ENCODE measurements at regions not wholly inside any gene's neighbourhood (a gene's known extent, or its start where the extent isn't known, plus 50 kb on each side); places are given as distances from the start of the nearest gene placed in this dataset.

- no peak for TF ChIP-seq EZH2 (optimal IDR thresholded peaks at IDR 0.05; ENCODE audit: low read depth, low read length)
- TF ChIP-seq CTCF (IDR thresholded peaks at IDR 0.05; ENCODE audit: low read length), result no peak
- TF ChIP-seq EZH2phosphoT487 (IDR thresholded peaks at IDR 0.05; ENCODE audit: low read length), result no peak
- Histone ChIP-seq H3K27ac (ENCODE audit: low read length) (no peak overlapping the region), H2AFZ (ENCODE audit: low read length) (no peak overlapping the region), H3K4me2 (ENCODE audit: low read depth, low read length) (no peak overlapping the region), H3K79me2 (ENCODE audit: low read length) (no peaks in the 10 kb centered on the region), H3K27me3 (replicated peaks; ENCODE audit: insufficient read depth, low read length) (no peaks in the 10 kb centered on the region), H3K4me1 (ENCODE audit: low read length) (no peaks in the 10 kb centered on the region), H3K9ac (ENCODE audit: low read length) (no peak overlapping the region), H3K9me3 (replicated peaks; ENCODE audit: insufficient read depth, low read length) (no peaks in the 10 kb centered on the region), H3K9me2 (replicated peaks; ENCODE audit: insufficient read depth, low read length) (no peaks in the 10 kb centered on the region), H3F3A (ENCODE audit: insufficient read depth, low read length) (no peaks in the 10 kb centered on the region), H3K36me3 (replicated peaks; ENCODE audit: insufficient read depth, low read length) (no peaks in the 10 kb centered on the region), H4K20me1 (ENCODE audit: insufficient read depth, low read length) (no peaks in the 10 kb centered on the region), H3K4me3 (ENCODE audit: low read length) (no peak overlapping the region)
- DNase-seq, result no peak
Observed at GRCh38 chr6:132220800-132221199, 180.5 kb downstream of the MOXD1 start.

GRCh38 chr6:132219901-132220300 is 181.4 kb downstream of the MOXD1 start:
- Histone ChIP-seq H3K27ac (ENCODE audit: low read length) (no peak overlapping the region), H3F3A (ENCODE audit: insufficient read depth, low read length) (no peaks in the 10 kb centered on the region), H3K79me2 (ENCODE audit: low read length) (no peaks in the 10 kb centered on the region), H3K4me1 (ENCODE audit: low read length) (no peaks in the 10 kb centered on the region), H3K9me3 (replicated peaks; ENCODE audit: insufficient read depth, low read length) (no peaks in the 10 kb centered on the region), H3K9me2 (replicated peaks; ENCODE audit: insufficient read depth, low read length) (no peaks in the 10 kb centered on the region), H3K4me2 (ENCODE audit: low read depth, low read length) (no peak overlapping the region), H2AFZ (ENCODE audit: low read length) (no peak overlapping the region), H3K27me3 (replicated peaks; ENCODE audit: insufficient read depth, low read length) (no peaks in the 10 kb centered on the region), H3K36me3 (replicated peaks; ENCODE audit: insufficient read depth, low read length) (no peaks in the 10 kb centered on the region), H4K20me1 (ENCODE audit: insufficient read depth, low read length) (no peaks in the 10 kb centered on the region), H3K9ac (ENCODE audit: low read length) (no peak overlapping the region), H3K4me3 (ENCODE audit: low read length) (no peak overlapping the region)
- TF ChIP-seq EZH2phosphoT487 (IDR thresholded peaks at IDR 0.05; ENCODE audit: low read length), result no peak
- no peak for DNase-seq

GRCh38 chr6:132218059-132218696 is 183.1 kb downstream of the MOXD1 start:
- Histone ChIP-seq H3K4me1 (ENCODE audit: low read length) (no peaks in the 10 kb centered on the region), H3K9me2 (replicated peaks; ENCODE audit: insufficient read depth, low read length) (no peaks in the 10 kb centered on the region), H4K20me1 (ENCODE audit: insufficient read depth, low read length) (no peaks in the 10 kb centered on the region), H3K4me3 (ENCODE audit: low read length) (no peak overlapping the region), H3K9me3 (replicated peaks; ENCODE audit: insufficient read depth, low read length) (no peaks in the 10 kb centered on the region), H3F3A (ENCODE audit: insufficient read depth, low read length) (no peaks in the 10 kb centered on the region), H3K9ac (ENCODE audit: low read length) (no peak overlapping the region), H3K79me2 (ENCODE audit: low read length) (no peaks in the 10 kb centered on the region), H2AFZ (ENCODE audit: low read length) (no peak overlapping the region), H3K4me2 (ENCODE audit: low read depth, low read length) (no peak overlapping the region), H3K36me3 (replicated peaks; ENCODE audit: insufficient read depth, low read length) (no peaks in the 10 kb centered on the region), H3K27me3 (replicated peaks; ENCODE audit: insufficient read depth, low read length) (no peaks in the 10 kb centered on the region), H3K27ac (ENCODE audit: low read length) (no peak overlapping the region)
- DNase-seq, result peak; percentile 48
- peak; percentile 26 for TF ChIP-seq CTCF (IDR thresholded peaks at IDR 0.05; ENCODE audit: low read length)
- no peak for TF ChIP-seq EZH2 (optimal IDR thresholded peaks at IDR 0.05; ENCODE audit: low read depth, low read length)
- no peak for TF ChIP-seq EZH2phosphoT487 (IDR thresholded peaks at IDR 0.05; ENCODE audit: low read length)

- no peaks in the 10 kb centered on the region for H4K20me1 ChIP-seq (ENCODE audit: insufficient read depth, low read length)
- no peaks in the 10 kb centered on the region for H3K79me2 ChIP-seq (ENCODE audit: low read length)
- H3K4me3 ChIP-seq (ENCODE audit: low read length), result no peak overlapping the region
- H3K27ac ChIP-seq (ENCODE audit: low read length), result no peak overlapping the region
- H3K4me2 ChIP-seq (ENCODE audit: low read depth, low read length), result no peak overlapping the region
- no peaks in the 10 kb centered on the region for H3K27me3 ChIP-seq (replicated peaks; ENCODE audit: insufficient read depth, low read length)
- no peaks in the 10 kb centered on the region for H3K9me2 ChIP-seq (replicated peaks; ENCODE audit: insufficient read depth, low read length)
- no peaks in the 10 kb centered on the region; the same call in 1 of the 2 replicates for H3K36me3 ChIP-seq (replicated peaks; ENCODE audit: insufficient read depth, low read length)
- H3K4me1 ChIP-seq (ENCODE audit: low read length), result no peaks in the 10 kb centered on the region
- TF ChIP-seq EZH2 (optimal IDR thresholded peaks at IDR 0.05; ENCODE audit: low read depth, low read length) (no peak), CTCF (IDR thresholded peaks at IDR 0.05; ENCODE audit: low read length) (no peak), EZH2phosphoT487 (IDR thresholded peaks at IDR 0.05; ENCODE audit: low read length) (no peak)
- no peak for DNase-seq
- H3F3A ChIP-seq (ENCODE audit: insufficient read depth, low read length), result no peaks in the 10 kb centered on the region
- no peak overlapping the region for H3K9ac ChIP-seq (ENCODE audit: low read length)
- no peaks in the 10 kb centered on the region for H3K9me3 ChIP-seq (replicated peaks; ENCODE audit: insufficient read depth, low read length)
- H2AFZ ChIP-seq (ENCODE audit: low read length), result no peak overlapping the region
Observed at GRCh38 chr6:132215805-132216204, 185.5 kb downstream of the MOXD1 start.

Measured in MM.1S (cell line).